ENCODE measurements at regions not wholly inside any gene's neighbourhood (a gene's known extent, or its start where the extent isn't known, plus 50 kb on each side); places are given as distances from the start of the nearest gene placed in this dataset.

GRCh38 chr9:68627104-68627503, 77.9 kb upstream of the PIP5K1B start:
- TF ChIP-seq CTCF (IDR thresholded peaks at IDR 0.05; ENCODE audit: insufficient read depth, low read length, poor library complexity, severe bottlenecking) (no peak), EZH2phosphoT487 (conservative IDR thresholded peaks at IDR 0.05; ENCODE audit: low read length) (no peak)
